SH-SY5Y (cell line): ENCODE measurements at regions not wholly inside any gene's neighbourhood (a gene's known extent, or its start where the extent isn't known, plus 50 kb on each side); places are given as distances from the start of the nearest gene placed in this dataset.

Experiments
- GATA2 ChIP-seq: IDR thresholded peaks from 2 replicates; pipeline ENCODE4 v1.6.1; 2011; ENCODE audit warnings: mild to moderate bottlenecking, low read depth, low read length
- GATA3 ChIP-seq: IDR thresholded peaks from 2 replicates; pipeline ENCODE4 v1.6.1; 2011; ENCODE audit warnings: low read depth, mild to moderate bottlenecking, low read length, moderate library complexity

DNA sequence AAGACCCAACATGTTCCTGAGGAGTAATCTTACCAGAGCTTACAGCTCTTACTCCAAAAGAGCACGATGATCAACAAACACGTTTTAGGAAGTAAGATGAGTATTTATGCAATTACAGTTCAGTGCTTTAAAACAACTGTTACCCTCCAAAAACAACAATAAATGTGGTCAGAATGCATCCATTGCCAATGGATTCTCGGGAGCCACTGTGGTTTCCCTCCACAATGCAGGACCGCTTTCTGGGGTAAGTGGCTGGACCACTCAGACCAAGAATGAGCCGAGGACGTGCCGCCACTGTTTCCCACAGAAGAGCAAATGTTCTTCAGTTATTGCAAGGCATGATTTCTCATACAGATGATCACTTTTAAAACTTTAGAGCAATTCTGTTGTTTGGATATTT is 232.3 kb upstream of the MKLN1 start:
- no peak for TF ChIP-seq GATA2
- TF ChIP-seq GATA3, result no peak

DNA sequence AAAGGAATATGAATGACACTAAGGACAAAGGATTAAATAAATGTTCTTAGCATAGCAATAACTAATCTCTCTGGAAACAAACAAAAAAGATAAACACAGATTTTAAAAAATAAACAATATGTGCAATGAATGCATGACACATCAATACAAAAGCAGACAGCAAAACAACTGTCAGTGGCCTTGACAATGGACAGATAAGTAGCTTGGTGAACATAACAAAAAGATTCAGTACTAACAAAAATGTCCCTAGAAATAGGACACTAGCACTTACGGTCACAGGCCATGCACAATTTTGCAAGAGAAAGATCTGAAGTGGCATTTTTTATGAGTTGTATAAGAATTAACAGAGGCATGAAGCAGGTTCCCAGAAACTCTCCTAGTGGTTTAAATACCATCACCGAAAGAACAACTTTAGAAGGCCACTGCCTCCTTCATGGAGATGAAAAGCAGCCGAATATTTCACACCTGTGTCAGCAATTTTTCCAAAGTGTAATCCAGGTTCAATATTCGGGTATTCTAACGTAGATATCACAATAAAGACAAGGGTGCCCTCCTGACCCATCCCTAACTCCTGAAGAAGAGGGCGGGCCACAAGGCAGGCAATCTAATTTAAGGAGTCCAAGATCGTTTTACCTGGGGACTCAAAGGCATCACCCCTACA is 231.3 kb upstream of the MKLN1 start:
- TF ChIP-seq GATA2 (no peak), GATA3 (no peak)

DNA sequence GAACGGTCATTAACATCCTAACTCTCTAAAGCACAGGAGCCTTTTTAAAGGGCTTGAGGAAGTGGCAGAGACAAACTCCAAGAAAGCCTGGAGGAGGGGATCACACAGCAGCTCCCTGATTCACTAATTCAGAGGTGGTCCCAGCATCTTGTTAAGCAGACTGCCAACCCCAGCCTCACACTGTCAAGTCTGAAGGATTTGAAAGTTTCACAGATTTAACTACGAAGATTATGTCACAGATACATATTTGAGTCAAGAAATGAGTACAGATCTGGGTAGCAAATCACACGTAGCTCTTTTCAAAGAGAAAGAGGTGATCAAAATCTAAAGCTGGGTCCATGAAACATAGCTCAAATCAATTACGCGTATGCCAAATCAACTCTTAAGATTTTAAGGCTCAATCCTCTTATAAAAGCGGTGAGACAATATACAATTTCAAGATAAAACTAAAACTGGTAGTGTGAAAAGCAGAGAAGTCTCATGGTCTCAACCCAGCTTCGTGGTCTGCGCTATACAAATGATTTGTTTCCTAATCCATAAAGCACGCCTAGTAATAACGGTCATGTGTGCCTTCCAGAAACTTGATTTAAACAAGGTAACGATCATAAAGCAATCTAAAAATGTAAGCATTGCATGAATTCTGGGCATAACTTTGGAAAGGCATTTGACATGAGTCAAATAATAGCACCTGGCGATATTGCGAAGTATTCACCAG is 229.9 kb upstream of the MKLN1 start:
- TF ChIP-seq GATA2, result no peak
- no peak for TF ChIP-seq GATA3

DNA sequence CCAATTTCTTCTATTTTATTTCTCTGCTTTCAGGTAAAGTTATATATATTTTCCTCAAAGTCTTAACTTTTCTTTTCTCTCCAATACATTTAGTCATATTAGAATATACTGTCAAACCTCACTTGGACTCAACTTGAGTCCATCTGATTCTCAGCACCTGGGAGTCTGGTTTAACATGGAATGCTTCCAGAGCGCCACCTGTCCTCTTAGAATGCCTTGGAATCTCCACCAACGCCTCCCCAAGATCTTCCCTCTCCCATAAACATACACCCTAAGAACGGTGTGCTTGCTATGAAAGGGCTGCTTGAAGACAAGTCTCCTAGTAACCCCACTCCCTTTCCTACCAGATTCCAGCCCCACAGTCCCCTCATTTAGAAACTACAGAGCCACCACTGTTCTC is 229.1 kb upstream of the MKLN1 start:
- TF ChIP-seq GATA2, result no peak

DNA sequence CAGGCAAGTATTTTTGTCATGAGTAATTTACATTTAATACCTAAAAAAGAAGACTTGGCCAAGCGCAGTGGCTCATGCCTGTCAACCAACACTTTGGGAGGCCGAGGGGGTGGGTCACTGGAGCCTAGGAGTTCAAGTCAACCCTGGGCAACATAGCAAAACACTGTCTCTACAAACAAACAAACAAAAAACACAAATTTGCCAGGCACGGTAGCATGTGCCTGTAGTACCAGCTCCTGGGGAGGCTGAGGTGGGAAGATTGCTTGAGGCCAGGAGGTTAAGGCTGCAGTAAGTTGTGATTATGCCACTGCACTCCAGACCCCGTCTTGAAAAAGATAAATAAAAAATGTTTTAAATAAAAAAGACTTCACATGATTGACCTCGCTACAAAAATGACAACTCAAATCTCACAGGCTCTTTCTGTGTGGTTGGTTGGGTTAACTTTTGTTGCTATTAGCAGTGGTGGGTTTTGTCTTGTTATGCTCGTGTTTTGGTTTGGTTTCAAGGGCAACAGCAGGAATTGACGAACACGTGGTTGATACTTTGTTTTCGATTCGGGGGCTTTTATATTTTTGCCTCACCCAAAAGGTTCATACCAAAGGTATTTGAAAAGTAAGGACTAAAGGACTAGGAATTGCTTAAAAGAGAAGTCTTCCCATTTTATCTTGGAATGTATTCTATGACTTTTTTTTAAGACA is 227.2 kb upstream of the MKLN1 start:
- TF ChIP-seq GATA2, result no peak
- no peak for TF ChIP-seq GATA3

DNA sequence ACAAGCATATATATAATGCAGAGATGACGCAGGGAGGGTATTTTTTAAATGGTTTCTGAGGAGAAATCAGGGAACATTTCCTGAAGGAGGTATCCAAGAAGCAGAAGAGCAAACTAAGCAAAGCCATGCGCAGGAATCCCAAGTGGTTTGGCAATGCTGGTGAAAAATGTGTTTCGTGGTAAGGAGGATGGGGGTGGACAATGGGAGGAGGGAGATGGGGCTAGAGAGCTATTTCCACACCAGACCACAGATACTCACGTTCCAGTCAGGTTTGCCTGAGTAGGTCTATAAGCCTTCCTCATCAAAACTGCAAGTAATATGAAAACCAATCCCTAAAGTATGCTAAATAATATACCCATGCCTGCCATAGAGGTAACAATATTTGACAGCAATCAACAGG is 223.7 kb upstream of the MKLN1 start:
- no peak for TF ChIP-seq GATA3
- no peak for TF ChIP-seq GATA2

DNA sequence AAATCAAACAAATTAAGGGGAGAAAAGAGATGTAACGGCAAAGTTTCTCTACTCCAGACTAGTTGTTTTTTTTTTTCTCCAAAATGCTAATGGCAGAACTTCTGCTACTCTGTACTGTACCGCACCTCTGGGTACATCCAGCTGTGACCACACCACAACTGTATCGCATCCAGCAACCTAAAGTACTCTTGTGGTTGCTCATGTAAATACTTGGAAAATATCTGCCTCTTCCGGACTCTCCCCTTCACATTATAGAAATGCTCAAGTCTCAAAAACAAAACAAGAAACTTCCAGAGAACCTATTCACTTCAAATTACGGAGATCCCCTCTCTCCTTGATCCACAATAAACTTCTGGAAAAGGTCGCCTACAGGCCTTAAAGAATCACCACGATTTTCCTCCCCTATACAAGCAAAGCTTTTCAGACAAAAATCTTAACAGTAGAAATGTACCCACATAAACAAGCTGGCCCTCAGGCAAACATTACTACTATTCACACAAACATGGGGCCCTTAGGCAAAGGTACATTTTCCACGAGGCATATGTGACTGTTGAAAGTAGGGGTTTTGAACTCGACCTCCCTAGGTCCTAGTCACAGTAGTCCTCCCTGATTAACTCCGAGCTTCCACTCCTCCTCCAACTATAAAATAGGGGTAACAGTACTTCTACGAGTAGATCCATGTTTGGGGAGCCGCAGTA is 222.9 kb upstream of the MKLN1 start:
- TF ChIP-seq GATA3 (no peak), GATA2 (no peak)

DNA sequence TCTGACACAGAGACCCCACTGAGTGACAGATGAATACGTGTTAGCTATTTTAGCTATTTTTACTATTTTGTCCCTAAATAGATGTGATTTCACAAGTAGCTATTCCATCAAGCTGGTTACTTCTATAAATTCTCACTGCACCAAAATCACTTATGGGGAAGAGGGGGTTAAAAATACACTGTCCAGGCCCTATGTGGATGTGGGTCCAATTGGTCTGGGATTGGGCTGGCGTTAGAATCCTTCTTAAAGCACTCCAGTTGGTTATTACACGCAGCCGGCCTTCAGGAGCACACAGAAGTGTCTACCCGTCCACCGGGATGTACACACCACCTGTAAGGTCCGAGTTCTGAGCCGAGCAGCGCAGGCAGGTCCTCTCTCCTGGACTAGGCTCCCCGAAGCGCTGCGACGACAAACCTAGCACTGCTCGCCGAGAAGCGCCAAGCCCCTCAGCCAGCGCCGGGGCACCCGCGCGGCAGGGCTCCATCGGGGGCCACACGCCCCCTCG is 222.3 kb upstream of the MKLN1 start:
- TF ChIP-seq GATA3 (no peak), GATA2 (no peak)

DNA sequence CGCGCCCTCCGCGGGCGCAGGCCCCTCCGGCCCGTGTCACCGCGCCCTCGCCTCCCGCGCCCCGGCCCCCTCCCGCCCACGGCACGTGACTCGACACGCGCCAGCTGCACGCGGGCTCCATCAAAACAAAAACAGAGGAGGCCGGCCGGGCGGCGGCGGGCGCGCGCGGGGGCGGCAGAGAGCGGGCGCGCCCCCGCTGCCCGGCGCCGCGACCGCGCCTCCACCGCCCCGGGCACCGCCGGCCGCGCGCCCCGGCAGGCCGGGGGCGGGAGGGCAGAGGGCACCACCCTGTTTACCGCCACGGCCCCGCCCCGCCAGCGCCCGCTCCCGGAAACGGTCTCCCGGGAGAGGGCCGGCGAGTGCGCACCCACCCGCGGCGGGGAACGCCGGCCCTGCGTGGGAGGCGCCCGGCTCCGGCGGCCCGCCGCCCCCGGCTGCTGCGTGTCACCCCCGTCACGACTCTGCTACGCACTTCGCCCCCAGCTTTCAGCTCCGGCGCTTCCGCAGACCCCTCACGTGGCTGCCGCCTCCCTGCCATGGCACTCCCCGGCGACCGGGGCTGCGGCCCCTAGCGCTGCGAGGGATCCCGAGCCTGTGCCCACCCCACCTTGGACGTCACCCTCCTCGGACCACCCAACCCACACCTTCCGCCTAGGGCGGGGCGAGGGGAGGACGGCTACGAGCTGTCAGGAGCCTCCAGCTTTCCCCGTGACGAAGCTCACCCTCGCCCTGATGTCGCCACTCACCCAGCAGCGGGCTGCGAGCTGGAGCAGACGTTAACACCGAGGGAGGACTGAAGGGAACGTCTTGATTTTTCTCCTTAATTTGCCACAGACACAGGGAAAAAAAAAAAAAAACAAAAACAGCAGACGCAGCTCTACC is 221.6 kb upstream of the MKLN1 start:
- TF ChIP-seq GATA2 (no peak), GATA3 (no peak)

DNA sequence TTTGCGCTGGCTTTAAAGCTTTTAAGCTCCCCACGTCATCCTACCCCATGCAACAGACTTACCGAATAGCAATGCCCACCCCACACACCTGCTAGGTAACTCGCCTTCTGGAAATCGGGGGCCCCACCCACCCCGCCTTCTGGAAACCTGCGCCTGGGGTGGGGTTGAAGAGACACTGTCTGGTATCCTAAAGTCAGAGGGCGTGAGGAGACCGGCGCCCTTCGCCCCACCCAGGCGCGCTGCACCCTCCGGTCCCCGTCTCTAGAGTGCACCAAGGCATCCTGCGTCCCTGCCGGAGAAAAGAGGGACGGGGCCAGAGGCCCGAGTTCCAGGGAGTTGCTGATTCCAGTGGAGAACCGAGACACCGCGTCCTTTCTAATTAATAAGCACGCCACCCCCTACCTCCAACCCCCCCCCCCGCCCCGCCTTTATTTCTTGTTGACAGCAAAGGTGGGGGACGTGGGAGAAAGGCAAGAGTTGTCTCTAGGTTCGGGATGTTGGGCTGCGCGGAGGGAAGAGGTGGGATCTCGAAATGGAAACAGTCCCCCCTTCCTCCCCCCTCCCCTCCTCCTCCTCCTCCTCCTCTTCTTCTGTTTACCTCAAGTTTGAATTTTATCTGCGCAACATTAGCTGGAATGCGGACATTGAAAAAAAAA is 220.9 kb upstream of the MKLN1 start:
- TF ChIP-seq GATA3 (no peak), GATA2 (no peak)

DNA sequence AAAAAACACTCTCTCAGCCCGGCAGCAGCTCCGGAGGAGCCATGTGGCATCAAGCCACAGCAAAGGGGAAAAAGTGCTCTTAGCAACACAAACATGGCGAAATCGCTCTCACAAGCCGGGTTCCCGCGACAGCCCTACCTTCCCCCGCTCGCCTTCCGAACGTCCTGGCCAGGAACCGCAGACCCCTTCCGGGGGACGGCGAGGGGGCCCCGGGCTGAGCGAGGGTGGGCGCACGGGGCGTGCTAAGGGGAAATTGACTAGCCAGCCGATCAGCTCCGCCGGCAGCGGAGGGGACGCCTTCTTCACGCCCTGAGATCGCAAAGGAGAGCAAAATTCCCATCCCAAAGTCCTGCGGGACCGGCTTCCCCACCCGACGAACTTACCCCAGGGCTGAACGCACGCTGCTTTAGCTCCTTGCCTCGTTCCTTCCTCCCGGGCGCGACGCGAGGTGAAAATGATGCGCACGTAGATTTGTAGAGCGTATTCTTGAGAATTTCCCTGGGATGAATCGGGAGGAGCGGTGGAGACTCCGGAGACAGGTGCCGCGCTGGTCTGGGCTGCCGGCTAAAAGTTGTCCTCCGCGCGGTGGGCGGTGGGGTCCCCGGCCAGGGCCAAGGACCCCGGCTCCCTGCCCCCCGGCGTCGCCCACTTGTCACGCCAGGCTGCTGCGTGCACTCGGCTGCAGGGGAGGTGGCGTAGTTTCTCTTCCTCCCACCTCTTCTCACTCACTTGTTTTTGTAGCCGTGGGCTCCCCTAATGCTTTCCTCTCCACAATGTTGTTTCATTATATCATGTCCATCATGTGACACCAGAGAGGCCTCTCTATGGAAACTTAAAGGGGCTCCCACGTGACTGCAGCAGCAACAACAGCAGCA is 220.1 kb upstream of the MKLN1 start:
- TF ChIP-seq GATA2, result no peak
- no peak for TF ChIP-seq GATA3
